H1 (cell line): ENCODE measurements at regions not wholly inside any gene's neighbourhood (a gene's known extent, or its start where the extent isn't known, plus 50 kb on each side); places are given as distances from the start of the nearest gene placed in this dataset.

ENCODE experiments used
- CTBP2 ChIP-seq: IDR thresholded peaks from 2 replicates; pipeline ENCODE4 v1.7.0; 2011; ENCODE audit warnings: borderline replicate concordance, mild to moderate bottlenecking, moderate library complexity, mixed read lengths, low read length; ENCODE audit not compliant: insufficient read depth, insufficient read length
- EZH2 ChIP-seq: fragments of 200-600 bp; sonication (generic); IDR thresholded peaks from 2 replicates; pipeline ENCODE4 v1.7.1; 2012; ENCODE audit warnings: low read depth, mild to moderate bottlenecking, moderate library complexity, low read length, inconsistent platforms; ENCODE audit not compliant: severe bottlenecking
- POLR2A ChIP-seq, 2 experiments: IDR thresholded peaks; 1 replicate in 1 of 2; 2 replicates in 1 of 2; pipeline ENCODE4 v1.6.1; 2011; ENCODE audit warnings: low read depth in 2 of 2, low read length in 2 of 2, mild to moderate bottlenecking in 2 of 2; ENCODE audit errors: control extremely low read depth in 1 of 2
- SP1 ChIP-seq: IDR thresholded peaks from 2 replicates; pipeline ENCODE4 v1.6.1; 2011; ENCODE audit warnings: low read depth, low read length
- SP2 ChIP-seq: IDR thresholded peaks from 2 replicates; pipeline ENCODE4 v1.6.1; 2012; ENCODE audit warnings: mild to moderate bottlenecking, low read length, inconsistent platforms
- TF ChIP-seq, protein P1 (sequence below), 3 experiments: IDR thresholded peaks; 1 replicate in 2 of 3; 2 replicates in 1 of 3; pipeline versions ENCODE4 v1.5.1 to v1.6.1; 2011; ENCODE audit warnings: low read length in 3 of 3, mild to moderate bottlenecking in 3 of 3, inconsistent platforms in 2 of 3, low read depth in 1 of 3, moderate library complexity in 1 of 3; ENCODE audit not compliant: insufficient read depth in 1 of 3; ENCODE audit errors: control extremely low read depth in 1 of 3
- TF ChIP-seq, protein P2 (sequence below): IDR thresholded peaks from 2 replicates; pipeline ENCODE4 v1.6.1; 2012; ENCODE audit warnings: inconsistent platforms
- TF ChIP-seq, protein P3 (sequence below): IDR thresholded peaks from 2 replicates; pipeline ENCODE4 v1.6.1; 2011; ENCODE audit warnings: low read depth, mild to moderate bottlenecking, low read length; ENCODE audit not compliant: insufficient read depth

DNA sequence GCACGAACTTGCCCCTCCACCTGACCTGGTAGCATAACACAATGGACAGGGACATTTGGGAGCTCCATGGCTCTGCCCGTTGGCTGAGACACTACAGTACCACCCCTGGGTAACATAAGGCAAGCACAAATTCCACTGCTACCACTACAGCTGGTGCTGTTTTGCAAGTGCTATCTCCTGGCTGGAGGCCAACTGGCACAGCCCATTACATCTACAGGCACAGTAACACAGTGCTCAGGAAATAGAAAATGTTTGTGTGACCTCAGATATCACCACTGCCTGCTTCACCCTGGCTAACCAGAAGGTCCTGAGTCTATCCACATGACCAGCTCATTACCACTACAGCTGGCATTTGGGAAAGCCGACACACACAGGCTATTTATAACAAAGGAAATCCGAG, 631.1 kb upstream of the MBL2 start:
- TF ChIP-seq, protein P1, sequence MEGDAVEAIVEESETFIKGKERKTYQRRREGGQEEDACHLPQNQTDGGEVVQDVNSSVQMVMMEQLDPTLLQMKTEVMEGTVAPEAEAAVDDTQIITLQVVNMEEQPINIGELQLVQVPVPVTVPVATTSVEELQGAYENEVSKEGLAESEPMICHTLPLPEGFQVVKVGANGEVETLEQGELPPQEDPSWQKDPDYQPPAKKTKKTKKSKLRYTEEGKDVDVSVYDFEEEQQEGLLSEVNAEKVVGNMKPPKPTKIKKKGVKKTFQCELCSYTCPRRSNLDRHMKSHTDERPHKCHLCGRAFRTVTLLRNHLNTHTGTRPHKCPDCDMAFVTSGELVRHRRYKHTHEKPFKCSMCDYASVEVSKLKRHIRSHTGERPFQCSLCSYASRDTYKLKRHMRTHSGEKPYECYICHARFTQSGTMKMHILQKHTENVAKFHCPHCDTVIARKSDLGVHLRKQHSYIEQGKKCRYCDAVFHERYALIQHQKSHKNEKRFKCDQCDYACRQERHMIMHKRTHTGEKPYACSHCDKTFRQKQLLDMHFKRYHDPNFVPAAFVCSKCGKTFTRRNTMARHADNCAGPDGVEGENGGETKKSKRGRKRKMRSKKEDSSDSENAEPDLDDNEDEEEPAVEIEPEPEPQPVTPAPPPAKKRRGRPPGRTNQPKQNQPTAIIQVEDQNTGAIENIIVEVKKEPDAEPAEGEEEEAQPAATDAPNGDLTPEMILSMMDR (IDR thresholded peaks at IDR 0.05; ENCODE audit: control extremely low read depth in 1 of 3, insufficient read depth in 1 of 3, low read depth in 1 of 3, low read length in 3 of 3), result no peak
- TF ChIP-seq POLR2A (IDR thresholded peaks at IDR 0.05; ENCODE audit: control extremely low read depth in 1 of 2, low read depth in 2 of 2, low read length in 2 of 2), result no peak
- no peak for TF ChIP-seq EZH2
- no peak for TF ChIP-seq SP2
- TF ChIP-seq SP1, result no peak
- no peak for TF ChIP-seq CTBP2
- TF ChIP-seq, protein P2, sequence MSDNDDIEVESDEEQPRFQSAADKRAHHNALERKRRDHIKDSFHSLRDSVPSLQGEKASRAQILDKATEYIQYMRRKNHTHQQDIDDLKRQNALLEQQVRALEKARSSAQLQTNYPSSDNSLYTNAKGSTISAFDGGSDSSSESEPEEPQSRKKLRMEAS, result no peak
- TF ChIP-seq, protein P3, sequence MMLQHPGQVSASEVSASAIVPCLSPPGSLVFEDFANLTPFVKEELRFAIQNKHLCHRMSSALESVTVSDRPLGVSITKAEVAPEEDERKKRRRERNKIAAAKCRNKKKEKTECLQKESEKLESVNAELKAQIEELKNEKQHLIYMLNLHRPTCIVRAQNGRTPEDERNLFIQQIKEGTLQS, result no peak
